ENCODE measurements at regions not wholly inside any gene's neighbourhood (a gene's known extent, or its start where the extent isn't known, plus 50 kb on each side); places are given as distances from the start of the nearest gene placed in this dataset.
A peak's percentile ranks its signal among the peaks of the same experiment; 100 is the strongest.

DNA sequence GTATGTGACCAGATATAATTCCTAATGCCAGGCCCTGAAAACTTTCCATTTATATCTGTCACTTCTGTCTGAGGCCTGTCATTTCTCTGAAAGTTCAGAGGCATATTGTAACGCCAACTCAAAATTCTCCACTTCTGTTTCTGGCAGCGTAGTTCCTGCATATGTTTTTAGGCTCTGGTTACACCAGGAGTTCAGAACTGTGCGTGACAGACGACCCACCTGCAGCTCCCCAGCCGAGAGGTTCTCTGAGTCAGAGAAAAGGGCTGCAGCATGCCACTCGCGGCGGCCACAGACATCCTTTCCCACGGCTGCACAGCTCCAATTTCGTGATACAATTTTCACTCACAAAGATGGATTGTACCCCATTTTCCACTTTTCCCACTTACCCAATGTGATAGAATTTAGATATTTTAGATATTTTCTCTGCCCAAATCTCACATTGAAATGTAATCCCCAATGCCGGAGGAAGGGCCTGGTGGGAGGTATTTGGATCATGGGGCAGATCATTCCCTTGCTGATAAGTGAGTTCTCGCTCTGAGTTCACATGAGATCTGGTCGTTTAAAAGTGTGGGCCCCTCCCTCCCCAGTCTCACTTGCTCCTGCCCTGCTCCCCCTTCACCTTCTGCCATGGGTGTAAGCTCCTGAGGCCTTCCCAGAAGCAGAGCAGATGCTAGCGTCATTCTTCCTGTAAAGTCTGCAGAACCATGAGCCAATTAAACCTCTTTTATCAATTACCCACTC lies 308.1 kb downstream of the LIG4 start:
- FAIRE-seq, result no peak

DNA sequence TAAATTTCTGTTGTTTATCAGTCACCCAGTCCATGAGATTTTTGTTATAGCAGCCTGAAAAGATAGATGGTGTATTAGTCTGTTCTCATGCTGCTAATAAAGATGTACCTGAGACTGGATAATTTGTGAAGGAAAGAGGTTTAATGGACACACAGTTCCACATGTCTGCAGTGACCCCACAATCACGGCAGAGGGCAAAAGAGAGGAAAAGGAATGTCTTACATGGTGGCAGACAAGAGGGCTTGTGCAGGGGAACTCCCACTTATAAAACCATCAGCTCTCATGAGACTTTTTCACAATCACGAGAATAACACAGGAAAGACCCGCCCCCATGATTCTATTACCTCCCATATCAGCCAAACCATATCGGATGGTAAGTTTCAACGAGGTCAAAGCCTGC lies 309.2 kb downstream of the LIG4 start:
- FAIRE-seq, result no peak

DNA sequence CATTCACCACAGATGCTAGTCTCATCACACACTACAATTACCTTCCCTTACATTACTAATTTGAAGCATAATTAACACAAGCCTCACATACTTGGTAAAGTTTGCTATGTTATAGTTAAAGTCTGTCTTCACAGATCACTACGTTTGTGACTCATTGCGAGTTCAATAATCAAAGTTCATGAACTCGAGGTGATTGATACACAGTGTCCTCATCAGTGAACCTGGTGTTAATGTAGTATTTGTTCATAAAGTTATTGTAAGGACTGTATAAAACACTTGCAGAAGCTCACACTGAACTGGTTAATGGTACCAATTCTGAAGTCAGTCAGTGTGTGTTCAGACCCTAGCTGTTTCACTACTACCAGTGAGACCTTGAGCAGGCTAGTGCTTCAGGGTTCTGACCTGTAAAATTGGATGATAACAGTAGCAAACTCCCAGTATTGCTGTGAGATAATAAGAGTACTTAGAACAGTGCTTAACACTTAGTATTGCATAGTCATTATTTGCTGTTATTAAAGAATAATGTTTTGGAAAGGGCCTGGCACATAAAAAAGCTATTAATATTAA lies 313.3 kb downstream of the LIG4 start:
- no peak for FAIRE-seq

DNA sequence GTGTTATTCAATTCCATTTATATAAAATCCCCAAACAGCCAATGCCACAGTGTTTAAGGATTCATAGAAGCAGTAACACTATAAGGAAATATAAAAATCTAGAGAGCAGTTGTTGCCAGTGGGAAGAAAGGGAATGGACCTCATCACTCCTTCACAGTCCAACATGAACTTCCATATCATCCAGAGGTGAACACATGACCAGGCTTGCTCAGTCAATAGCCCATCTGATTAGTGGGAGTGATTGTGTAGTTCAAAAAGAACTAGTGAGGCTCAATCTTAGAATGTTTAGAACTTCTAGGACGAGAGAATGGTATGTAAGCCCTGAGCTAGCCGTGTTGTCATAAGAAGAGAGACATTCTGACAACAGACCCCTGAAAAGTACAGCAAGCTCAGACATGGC lies 314.1 kb downstream of the LIG4 start:
- FAIRE-seq, result no peak

DNA sequence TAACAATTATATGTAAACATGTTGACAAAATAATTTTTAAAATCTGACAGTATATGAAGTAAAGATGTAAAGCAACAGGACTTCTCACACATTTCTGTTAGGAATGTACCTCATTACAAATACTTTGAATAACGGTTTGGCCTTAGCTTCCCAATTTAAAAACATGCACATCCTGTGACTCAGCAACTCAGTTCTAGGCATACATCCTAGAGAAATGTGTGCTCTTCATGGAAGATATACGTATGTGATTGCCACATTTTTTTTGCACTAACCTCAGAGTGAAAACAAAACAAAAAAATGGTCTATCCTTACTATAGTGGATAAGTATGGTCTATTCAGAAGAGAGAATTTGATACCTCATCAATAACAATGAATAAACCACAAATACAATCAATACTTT lies 314.6 kb downstream of the LIG4 start:
- no peak for FAIRE-seq

DNA sequence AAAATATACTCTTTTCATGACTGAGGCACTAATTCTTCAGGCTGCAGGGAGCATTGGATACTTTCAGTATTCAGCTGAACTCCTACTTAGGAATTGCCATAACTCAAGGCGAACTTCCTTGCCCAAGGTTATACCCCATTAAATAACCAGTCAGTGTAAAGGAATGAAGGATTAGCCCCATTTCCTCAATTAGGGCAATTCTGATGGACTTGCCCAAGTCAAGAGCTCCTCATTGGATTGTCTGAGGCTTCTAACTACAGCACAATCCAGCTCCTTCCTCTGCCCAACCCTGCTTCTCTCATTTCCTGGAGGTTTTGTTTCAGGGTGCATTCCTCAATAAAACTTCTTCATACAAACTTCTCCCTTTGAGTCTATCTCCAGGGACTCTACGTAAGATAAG lies 329.2 kb downstream of the LIG4 start:
- FAIRE-seq, result no peak

DNA sequence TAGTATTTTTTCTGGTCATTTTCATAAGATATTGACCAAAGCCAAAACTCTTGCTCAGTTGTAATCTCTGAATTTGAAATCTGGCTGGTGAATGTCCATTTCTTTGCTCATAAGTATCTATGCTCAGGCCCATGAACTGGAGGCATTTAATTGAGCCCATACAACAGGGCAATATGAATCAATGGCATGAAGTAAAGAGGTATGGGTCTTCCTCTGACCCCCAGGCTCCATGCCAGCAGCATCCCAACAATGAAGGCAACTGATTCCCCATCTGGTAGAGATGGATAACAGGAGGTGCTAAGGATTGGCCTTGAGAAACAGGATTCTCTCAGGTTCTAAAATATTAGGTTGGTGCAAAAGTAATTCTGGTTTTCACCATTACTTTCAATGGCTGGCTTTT lies 330.8 kb downstream of the LIG4 start:
- FAIRE-seq, result no peak

DNA sequence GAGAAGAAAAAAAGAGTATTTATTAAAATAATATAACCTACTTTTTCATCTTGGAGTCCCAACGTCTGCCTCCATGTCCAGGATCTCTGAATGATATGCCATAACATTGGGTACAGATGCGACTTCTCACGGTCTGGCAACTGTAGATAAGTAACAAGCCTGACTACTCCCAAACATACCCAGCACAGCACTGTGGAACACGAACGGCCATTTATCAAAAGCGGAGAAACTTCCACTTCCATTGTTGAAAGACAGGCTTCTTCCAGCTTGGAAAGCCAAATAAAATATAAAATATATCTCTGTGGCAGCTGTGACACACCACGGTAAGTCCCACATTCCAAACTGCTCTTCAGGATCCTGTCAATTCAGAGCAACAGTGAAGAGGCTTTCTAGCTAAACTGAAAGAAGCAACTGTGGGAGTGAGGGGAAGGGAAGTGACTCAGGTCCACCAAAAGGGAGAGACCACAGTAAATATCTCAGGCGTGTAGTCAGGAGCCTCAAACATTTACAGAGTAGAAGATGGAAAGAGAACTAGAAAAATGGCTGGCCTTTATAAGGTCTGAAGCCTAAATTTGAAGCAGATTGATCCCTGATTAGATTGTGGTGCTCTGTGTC lies 331.7 kb downstream of the LIG4 start:
- FAIRE-seq, result no peak

DNA sequence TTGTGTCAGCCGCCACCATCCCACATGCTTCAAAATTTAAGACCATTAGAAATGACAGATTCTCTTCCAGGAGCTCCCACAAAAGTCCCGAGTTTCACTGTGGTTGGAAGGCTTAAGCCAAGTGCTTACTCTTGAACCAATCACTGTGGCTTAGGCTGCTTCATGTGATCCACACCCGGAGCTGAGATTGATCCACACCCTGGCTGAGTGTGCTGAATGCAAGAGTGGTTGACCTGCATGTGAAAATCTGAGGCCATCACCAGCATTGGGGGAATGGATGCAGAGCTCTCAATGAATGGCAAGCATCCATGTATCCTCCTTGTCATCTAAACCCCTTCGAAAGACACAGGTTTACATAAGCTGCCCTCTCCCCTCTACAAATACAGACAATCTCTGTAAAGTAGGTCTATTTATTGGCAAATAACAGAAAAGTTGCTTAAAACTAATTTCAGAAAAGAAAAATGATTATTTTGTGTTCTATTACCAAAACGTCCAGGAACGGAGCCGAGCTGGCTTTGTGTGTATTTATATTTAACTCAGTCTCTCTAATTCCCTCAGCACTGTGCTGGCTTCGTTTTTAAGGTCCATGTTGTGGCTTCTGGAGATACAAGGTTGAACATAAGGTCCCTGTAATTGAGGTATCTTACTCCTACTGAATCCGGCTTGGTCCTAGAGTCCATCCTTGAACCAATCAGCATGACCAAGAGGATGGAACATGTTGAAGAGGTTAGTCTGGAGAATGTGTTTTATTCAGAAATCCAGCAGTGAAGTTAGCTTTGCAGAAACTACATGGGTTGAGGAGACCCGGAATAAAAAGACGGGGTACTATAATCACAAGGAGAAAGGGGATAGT lies 332.4 kb downstream of the LIG4 start:
- FAIRE-seq, result no peak

DNA sequence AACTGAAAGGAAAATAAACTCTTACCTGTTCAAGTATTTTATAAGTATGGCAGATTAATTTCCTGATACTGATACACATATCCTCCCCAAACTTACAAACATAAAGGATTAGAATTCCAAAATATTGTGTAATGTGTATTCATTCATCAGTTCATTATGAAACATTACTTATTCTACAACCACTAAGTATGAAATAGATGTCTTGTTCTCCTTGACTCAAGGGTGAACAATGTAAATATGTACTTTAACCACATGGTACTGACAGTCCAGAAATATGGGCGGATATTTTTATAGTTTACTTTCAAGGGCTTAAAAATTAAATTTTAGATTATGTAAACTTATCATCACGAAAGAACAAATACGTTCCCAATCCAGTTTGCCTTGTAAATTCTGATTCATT lies 334.0 kb downstream of the LIG4 start:
- FAIRE-seq, result no peak

DNA sequence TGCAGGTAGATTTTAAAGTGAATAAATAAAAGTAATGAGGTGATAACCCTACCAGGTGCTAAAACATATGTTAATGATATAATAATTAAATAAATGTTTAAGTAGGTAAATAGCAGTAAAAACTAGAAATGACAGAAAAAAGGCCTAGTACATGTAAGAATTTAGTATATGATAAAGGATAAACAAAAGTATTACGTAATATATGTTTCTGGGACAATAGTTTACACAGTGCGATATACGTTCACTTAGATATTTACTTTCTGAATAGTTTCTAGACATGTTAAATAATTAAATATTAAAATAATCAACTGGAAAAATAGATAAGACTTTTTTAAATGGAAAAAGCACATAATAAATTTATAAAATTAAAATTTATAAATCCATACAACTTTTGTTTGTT lies 340.9 kb downstream of the LIG4 start:
- peak; percentile 29 for FAIRE-seq

DNA sequence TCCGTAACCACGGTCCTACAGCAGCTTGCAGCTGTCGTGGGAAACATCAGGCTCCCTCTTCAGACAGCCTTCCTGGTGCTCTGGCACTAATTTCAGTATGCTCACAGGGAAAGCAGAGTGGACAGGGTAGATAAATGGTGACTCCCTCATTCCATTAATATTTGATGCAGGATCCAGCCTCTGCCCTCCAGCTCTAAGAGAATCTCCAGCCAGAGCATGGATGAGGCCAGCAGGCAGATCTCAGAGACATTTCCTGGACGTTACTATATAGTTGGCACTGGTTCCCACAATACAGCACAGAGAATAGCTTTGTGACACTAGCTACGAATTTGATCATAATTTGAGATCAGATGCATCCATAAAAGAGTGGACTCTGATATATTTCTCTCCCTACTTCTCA lies 341.4 kb downstream of the LIG4 start:
- FAIRE-seq, result no peak

DNA sequence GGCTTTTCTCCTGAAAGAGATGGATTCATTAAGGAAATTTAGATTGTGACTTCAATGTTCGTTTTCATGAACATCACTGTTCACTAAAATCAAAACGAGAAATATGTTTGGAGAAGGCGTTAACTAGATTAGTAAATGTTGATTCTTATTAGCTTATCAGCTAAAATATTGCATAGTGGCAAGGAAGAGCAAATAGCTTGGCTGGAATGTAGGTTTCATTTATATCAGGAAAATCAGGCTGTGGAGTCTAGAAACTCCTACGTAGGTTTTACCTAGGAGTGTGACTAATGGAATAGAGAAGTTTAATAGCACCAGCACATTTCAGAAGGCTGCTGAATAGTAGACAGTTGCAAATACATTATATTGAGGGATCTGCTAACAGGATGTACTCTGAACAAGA lies 344.9 kb downstream of the LIG4 start:
- no peak for FAIRE-seq

DNA sequence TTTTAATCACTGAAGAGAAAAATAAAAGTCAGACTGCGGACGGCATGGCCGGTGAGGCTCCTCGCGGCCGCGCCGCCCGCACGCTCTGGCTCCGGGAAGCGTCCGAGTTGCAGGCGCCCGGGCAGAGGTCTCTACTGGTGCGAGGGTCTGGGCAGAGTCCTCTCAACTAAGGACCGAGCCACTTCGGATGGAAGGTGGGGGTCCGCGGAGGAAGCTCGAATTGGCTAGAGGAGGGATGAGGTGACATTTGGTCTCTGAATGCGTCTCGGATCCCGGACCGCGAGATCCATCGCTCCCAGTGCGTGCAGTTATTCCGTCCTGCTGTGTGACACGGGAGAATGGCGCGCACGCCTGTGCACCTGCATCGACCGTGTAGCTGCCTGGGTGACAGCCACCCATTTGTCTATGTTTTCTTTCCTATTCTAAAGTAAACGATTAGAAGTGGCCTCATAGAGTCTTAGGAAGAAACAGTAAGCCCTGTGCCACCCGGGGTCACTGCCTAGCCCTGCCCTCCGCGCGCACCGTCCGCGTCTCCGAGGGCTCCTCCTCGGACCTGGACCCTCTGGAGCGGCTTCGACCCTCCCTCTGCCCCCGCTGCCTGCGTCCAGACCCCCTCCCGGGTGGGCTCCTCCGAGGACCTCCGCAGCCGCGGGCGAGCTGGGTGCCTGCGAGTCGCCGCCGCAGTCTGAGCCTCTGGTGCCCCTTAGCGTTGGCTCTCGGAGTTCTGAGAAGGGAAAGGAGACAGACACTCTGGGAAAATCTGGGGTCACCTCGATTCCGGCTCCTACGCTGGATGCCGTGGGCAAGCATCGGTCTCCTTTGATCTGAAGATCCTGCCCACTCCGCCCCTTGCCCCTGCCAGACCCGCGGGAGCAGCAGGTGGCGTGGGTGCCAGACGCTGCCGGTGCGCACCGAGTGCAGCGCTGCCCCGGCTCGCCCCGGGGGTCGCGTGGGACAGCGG lies 347.4 kb downstream of the LIG4 start:
- no peak for FAIRE-seq

DNA sequence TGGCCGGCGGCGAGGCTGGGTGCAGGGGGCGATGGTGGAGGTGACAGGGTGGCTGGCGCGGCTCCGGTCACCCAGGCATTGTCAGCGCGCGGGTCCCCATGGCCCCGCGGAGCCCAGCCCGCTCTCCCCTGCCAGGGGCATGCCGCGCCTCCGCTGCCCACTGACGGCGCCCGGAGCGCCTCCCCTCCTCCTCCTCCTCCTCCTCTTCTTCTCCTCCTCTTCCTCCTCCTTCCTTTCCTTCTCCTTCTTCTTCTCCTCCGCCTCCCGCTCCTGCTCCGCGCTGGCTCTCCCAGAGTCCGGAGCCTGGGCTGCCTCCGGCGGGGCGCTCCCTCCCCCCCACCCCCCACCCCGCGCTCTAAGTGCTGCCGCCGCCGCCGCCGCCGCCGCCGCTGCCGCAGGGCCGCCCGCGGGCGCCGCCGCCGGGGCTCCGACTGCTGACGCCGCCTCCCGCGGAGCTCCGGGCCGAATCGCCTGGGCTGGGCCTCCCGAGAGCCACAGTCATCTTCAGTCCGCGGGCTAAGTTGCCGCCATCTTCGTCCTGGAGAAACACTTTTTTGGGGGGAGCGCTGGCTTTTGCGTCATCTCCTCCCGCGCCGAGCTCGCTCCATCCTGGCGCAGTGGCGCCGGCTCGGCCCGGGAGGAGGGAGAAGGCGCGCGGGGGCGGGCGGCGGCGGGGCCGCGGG lies 348.3 kb downstream of the LIG4 start:
- no peak for FAIRE-seq

DNA sequence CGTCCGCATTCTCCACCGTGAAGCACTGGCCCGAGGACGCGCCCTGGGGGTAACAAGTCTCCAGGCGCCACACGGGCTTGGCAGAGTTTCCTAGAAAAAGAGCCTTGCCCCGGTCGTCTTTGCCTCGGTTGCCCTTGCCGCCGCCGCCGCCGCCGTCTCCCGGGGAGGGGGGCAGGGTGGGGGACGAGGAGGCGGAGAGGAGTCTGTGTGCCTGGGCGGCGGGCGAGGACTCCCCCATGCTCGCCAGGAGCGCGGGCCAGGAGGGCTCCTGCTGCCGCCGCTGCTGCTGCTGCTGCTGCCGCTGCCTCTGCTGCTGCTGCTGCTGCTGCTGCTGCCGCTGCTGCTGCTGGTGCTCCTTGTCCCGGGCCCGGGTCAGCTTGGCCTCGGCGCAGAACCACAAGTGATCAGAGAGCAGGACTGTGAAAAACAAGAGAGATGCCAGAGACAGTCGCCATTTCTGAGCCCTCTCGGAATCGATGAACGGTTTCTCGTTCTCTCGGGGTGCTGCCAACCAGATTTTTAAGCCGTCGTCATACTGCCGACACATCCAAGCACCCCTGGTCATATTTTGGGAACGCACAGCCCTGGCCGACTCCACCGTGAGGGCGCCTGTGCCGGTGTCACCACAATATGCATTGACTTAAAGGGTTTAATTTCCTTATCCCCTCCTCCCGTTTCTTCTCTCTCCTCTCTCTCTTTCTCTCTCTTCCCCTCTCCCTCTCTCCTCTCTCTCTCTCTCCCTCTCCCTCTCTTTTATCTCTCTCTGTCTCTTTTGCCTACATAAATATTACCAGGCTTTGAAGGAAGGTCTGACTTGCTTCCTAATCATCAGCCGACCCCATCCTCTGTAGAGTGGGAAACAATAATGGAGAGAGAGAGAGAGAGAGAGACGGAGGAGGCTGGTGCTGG lies 349.1 kb downstream of the LIG4 start:
- no peak for FAIRE-seq

DNA sequence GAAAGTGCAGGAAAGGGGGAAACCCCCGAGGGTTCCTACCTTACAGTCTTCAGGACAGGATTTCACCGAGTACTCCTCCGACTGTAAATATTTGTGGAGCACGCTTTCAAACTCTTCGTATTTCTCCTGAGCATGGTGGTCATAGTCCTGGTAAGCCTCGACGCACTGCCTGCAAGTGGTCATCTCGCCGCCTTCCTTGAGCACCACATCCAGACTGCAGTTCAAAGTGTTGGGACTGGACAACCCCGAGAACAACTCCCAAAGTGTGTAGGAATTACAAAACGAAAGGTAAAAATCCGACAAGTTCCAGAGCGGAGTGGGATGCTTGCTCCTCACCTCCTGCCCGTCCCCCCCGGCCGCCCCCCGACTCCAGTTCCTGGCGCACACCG lies 349.7 kb downstream of the LIG4 start:
- FAIRE-seq, result no peak

DNA sequence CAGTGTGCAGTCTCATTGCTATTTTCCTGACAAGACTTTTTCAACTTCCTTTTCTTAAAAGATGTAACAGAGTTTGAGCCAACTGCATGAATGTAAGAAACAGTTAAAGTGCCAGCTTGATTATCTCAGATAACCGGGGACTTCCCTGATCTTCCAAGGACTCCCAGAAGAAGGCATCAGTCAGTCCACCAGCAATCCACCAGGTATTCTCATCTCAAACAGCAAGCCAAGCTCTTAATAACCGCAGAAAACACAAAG lies 350.1 kb downstream of the LIG4 start:
- no peak for FAIRE-seq

DNA sequence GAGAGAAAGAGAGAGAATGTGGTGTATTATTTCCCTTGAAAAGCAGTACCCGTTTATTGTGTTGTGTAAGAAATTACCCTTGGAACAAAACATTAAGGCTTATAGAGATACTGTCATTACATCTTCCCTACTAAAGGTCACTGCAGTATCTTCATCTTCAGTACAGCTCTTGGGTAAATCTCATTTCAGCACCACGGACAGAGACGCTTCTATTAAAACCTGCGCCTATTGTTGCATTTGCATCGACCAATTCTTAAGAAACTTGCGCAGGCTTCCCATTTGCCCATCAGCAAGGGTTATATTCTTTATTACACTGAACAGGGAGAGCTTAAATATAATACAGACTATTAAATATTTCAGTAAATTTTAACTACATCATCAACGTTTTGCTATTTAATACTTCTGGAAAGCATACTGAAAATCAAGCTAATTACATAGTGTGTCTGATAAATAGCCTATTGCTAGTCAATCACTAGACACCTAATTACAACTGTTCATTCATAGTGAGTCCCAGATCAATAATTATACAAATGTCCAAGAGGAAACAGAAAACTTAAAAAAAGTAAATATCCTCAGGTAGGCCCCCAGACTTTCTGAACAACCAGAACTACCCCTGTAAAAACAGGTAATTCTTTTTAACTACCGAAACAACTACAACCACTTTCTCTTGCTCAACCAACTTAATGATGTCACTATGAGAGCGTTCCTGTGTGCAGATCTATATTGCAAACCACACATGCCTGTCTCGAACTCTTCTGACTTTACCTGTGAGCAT lies 350.6 kb downstream of the LIG4 start:
- peak; percentile 43 for FAIRE-seq

DNA sequence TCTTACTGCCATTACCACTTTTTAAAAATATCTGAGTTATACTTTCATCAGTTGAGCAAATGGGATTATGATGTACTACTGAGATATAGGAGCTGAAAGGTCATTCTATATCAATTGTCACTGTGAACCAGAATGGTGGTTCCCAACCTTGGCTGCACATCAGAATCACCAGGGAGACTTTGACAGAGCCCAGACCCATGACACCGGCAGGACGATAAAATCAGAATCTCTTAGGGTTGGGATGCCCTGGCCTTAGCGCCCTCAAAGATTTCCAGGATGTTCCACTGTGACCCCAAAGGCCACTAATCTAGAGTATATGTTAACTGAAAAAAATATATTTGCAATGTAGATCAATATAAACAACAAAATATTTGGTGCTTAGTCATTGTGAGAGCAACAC lies 355.1 kb downstream of the LIG4 start:
- no peak for FAIRE-seq
